ENCODE measurements at regions not wholly inside any gene's neighbourhood (a gene's known extent, or its start where the extent isn't known, plus 50 kb on each side); places are given as distances from the start of the nearest gene placed in this dataset.

DNA sequence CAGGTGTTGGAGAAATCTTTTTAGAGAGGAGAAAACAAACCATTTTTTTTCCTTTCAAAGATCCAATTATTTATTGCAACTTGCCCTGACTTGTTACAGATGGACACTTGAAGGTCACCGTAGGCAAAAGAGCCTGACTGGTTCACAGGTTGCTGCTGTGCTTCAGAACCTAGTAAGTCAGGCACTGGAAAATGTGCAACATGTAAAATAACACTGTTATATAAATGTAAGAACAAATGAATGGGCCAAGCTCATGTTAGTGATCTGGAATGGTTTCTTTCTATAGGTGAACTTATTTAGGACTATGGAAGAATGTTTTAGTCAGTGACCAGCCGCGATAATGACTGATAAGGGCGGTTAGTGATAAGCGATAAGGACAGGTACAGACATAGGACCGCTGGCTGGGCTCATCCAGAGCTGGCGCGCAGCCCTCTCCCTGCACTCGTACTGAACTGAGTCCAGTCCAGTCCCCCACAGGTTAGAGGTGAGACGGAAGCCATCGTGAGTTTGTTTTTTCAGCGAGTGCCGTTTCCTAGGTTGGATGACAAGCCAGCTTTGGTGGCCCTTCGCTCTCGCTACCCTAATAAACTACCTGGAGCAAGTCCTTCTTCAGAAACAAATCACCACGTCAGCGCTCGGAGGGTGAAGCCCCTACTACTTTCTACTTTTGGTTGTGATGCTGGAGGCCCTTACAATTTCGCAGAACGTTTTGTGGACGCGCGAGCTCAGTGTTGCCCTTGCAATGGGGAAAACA lies 94.4 kb upstream of the PRDM1 start:
- no peak for DNase-seq (ENCODE audit: low read depth in 2 of 3, low spot score in 1 of 3)

DNA sequence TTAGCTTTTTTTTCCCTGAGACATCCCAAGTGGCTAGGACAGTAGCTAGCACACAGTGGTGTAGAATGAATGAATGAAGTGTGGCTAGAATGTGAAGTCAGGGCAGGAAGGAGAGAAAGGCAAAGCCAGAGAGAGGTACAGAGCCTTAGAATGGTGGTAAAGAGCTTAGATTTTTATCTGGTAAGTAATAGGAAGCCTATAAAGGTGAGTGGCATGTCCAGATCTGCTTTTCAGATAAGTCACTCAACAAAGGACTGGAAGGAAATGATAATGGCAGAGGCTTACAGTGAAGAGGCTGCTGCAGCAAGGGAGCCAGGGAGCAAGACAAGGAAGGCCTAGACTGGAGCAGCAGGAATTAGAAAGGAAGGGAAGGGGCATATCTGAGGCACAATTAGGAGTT lies 96.0 kb upstream of the PRDM1 start:
- no peak for DNase-seq (ENCODE audit: low read depth in 2 of 3, low spot score in 1 of 3)

DNA sequence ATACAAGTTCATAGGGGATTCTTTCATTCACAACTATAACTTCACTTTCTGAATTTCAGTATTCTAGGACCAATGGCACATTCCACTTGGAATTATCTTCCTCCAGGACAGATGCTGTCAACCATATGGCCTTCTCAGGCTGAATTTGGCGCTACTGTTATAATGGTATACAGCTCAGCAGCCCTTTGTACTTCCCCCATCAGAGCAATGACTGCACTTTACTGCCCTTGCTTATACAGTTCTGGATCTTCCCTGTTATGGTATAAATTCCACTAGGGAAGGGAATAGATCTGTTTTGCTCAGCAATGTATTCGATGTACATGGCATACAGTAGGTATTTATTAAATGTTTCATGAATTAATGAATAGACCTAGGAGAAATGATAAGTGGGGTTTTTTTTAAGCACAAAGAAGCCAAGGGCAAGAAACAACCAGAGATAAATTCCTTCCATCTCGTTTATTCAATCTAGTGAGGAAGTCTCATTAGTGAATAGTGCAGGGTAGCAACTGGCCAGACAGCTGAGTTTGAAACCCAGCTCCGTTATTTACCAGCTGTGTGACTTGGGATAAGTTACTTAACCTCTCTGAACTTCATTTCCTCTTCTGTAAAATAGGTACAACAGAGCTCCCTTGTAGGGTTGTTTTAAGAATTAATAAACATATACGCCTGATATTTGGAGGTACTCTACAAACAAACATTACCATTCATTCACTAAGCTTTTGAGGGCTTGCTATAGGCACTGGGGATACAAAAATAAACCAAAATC lies 97.1 kb upstream of the PRDM1 start:
- DNase-seq (ENCODE audit: low read depth in 2 of 3, low spot score in 1 of 3): no peak

DNA sequence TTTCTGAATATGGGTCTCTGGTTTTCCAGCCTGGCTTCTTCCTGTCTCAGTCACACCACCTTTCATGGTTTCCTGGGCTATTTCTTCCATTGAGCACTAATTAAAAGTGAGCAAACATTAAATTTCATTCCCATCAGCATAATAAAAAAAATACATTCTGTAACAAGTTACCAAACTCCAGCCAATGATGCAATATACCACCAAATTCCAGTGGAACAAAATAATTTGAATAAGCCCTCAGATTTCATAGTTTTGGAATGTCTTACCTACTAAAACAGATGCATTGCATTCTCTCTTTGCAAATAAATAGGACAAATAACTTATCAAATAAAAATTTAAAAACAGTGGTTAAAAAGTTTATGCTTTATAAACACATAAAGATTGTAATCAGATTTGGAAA lies 97.8 kb upstream of the PRDM1 start:
- no peak for DNase-seq (ENCODE audit: low read depth in 2 of 3, low spot score in 1 of 3)

DNA sequence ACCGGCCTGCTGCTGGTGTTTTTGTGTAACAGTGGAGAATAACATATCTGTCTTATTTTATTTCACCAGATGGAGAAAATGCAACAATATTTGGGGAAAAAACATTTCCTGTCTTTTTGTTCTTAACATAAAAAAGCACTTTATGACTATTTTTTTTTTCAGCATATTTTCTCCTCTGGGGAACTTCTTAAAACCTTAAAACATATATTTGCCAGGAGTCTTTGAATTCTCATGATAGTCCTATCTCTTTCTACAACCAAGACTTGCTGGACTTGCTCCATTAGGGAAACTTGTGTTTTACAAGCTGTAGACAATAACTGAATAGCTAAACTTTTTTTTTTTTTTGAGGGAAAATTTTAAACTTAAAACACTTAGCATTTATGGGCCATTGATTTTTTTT lies 98.6 kb upstream of the PRDM1 start:
- no peak for DNase-seq (ENCODE audit: low read depth in 2 of 3, low spot score in 1 of 3)

DNA sequence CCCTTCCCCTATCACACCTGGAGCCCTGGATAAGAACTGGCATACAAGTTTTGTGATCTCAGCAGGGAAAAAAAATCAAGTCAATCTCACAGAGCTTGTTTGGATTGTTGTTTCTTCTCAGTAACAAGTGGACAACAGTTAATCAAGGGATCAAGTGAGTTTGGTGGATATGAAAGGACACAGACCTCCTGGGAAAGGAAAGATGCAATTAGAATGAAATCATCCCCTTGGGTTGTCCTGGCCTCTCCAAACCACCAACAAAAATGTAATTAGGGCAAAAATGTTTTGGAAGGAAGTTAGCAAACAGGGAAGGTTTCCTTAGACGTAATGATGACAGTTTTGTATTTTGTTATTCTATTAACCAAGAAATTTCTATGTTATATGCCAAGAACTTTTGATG lies 99.1 kb upstream of the PRDM1 start:
- DNase-seq (ENCODE audit: low read depth in 2 of 3, low spot score in 1 of 3): no peak

DNA sequence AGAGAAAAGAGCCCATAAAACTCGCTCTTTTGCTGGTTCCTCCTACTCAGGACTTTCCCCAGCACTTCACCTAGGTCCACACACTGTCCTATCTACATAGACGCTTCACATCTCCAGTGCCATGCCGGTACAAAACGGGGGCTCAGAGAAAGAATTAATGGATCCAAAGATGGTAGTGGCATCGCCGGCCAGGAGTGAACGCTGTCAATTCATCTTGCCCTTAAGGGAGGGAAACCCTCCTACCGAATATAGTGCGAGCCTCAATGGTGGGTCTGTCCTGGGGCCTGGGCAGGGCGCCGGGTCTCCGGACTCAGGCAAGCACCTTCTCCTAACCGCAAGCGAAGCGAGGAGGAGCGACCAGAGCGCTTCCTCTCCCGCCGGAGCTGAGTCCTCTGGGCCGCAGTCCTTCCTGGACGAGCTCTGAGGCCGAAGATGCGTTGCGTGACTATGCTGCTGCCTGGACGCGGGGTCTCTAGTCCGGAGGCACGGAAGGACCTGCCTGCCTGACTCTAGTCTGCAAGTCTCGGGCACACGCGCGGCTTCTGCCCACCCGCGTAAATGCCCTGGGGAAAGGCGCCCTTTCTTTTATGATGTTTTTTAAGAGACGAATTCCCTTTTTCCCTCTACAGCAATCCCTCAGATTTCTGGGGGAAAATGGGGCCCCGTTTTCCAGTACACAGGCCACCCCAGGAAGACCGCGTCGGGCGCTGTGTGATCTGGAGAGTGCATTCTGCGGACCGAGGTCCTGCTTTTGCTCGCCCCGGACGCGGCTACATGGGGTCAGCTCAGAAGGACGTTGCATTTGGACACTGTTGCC lies 100.1 kb upstream of the PRDM1 start:
- no peak for DNase-seq (ENCODE audit: low read depth in 2 of 3, low spot score in 1 of 3)

DNA sequence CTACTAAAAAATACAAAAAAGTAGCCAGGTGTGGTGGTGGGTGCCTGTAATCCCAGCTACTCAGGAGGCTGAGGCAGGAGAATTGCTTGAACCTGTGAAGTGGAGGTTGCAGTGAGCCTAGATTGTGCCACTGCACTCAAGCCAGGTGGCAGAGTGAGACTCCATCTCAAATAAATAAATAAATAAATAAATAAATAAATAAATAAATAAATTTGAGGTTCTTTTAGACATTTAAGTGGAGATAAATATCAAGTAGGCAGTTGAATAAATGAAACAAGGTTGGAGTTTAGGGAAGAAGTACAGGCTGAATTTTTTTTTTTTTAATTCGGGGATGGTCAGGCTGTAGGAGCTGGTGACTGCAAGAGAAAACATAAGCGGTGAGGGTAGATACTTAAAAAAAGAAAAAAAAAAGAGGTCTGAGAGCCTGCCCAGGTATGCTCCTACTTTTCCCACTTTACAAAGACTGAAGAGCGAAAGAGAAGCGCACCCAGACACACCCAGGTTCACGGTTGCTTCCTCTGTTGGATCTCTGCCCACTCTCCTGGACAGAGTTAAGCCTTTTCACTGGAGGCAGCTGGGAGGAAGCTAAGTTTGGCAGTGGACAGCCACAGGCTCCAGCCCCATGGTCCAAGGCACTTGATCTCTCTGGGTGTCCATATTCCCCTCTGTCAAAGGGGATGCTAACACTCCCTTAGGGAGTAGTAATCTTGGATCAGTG lies 100.9 kb upstream of the PRDM1 start:
- no peak for DNase-seq (ENCODE audit: low read depth in 2 of 3, low spot score in 1 of 3)

DNA sequence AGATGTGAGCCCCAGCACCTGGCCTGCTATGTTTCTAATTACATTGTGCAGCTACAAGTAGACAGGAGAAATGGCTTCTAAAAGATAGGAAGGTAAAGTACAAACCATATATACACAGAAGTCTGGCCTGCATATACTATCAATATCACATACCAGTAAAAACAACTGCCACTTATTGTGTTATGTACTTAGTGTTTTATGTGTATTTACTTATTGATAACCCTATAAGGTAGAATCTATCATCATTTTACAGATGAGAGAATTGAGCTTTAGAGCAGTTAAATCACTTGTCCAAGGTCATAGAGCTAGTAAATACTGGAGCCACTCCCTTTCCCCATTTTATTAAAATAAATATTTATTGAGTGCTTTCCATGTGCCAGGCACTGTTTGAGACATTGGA lies 102.4 kb upstream of the PRDM1 start:
- DNase-seq (ENCODE audit: low read depth in 2 of 3, low spot score in 1 of 3): no peak

DNA sequence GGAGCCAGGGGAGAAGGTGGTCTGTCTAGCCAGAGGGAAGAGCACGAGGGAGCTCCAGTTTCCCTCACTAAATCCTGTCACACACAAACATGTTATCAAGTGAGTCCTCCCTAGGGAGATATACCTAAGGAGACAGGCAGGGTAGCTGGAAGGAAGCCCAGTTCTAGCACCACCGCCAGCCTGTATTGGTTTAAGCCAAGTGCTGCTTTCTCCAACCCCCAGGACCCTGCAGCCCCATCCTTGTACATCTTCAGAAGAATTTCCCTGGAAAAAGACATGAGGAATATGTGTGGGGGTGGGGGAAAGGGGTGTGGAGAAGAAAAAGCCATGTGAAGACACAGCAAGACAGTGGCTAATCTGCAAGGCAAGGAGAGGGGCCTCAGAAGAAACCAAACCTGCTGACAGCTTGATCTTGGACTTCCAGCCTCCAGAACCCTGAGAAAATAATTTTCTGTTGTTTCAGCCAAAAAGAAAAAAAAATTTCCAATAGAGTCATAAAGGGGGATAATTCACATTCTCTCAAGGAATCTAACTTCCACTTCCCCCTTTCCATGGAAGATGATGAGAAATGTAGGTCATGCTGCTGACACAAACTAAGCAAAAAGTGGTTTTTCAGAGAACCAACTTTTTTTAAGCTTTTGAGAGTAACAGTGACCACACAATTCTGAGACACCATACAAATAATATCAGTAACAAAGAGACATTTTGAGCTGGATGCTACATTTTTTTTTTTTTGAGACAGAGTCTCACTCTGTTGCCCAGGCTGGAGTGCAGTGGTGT lies 103.2 kb upstream of the PRDM1 start:
- DNase-seq (ENCODE audit: low read depth in 2 of 3, low spot score in 1 of 3): no peak

DNA sequence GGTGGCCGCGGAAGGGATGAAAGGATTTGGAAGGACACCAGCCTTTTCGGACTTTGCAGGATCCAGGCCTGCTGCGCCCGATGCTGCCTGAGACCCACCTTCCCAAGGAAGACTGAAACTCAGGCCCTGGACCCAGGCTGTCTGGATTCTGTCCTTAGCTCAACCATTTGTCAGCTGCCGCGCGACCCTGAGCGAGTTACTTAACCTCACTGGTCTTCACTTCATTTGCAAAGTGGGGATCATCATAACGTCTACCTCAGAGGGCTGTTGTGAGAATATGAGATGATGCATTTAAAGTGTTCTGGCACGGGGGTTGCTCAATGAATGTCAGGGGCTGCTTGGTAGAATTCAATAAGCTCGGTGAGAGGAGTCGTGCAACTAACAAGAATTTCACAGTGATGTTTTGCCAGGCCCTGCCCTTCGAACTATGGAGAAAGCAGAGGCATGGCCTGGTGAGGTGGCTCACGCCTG lies 104.2 kb upstream of the PRDM1 start:
- no peak for DNase-seq (ENCODE audit: low read depth in 2 of 3, low spot score in 1 of 3)

DNA sequence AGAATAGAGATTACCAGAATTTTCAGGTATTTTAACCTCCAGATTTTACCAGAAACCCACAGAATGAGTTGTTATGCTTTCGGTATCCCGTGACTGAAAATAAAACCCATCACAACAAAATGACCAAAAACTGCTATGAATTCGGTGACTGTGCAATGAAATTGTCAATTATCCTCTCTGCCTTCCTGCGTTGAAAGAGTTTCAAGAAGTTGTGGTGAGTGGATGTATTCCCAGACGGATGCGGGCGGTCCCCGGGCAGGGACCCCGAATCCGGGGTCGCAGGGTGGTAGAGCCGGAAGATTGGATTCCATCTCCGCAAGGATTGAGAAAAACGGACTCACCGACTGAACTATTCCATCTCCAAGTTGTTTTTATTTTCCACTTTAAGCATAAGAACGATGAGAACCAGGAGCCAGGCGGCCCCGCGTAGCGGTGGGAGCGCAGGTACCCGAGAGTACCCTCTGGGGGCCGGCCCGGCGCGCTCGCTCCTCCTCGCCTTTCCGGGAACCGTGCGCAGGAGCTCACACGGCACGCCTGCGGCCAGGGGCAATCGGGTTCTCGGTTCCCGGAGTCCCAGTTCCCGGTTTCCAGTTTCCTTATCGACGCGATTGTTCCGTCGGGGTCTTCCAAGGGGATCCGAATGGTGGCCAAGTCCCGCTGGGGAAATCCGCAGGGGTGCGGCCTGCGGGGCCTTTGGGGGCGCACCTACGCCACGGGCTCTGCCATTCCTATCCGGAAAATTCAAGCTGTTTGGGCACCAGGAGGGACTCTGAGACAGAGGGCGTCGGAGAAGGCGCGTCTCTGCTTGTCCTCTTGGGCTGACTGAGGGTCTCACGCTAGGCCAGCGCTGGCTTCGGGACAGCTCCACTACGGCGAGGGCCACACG lies 104.9 kb upstream of the PRDM1 start:
- no peak for DNase-seq (ENCODE audit: low read depth in 2 of 3, low spot score in 1 of 3)

DNA sequence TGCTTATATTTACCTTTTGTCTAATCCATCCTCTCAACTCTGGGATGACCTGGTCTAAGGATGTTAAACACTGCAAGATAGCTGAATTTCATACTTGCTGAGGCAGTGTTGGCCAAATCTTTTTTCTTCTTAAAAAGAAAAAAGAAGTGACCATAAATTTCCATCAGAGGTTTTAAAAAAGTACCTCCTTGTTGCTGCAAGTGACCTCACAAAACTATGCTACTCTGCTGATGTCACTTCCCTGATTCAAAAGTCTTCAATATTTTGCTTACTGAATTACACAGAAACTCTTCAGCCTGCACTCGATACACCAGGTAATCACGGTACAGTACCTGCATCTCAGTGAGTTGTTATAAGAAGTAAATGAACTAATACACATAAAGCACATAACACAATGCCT lies 107.2 kb upstream of the PRDM1 start:
- no peak for DNase-seq (ENCODE audit: low read depth in 2 of 3, low spot score in 1 of 3)

DNA sequence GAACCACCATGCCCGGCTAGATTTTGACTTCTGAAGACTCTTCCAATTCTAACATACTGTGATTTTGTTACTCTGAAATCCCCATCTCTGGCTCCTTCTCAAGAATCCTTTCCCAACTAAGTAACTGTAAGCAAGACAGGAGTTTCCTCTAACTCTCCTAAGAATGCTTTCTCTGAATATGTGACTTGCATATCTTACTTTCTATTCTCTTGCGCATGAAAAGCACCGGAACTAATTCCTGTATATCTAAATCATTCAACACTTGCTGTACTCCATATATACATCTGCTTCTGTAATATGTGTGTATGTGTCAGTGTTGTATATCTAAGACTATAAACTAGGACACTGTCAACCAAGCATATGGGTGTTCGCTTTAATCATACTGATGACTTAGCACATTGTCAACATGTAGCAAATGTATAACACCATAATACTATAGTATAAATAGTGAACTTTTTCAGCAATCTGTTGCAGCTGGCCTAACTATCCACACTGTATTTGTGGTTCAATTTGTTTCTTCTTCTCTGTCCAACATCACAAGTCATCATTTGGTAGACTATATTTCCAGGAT lies 108.1 kb upstream of the PRDM1 start:
- DNase-seq (ENCODE audit: low read depth in 2 of 3, low spot score in 1 of 3): no peak

DNA sequence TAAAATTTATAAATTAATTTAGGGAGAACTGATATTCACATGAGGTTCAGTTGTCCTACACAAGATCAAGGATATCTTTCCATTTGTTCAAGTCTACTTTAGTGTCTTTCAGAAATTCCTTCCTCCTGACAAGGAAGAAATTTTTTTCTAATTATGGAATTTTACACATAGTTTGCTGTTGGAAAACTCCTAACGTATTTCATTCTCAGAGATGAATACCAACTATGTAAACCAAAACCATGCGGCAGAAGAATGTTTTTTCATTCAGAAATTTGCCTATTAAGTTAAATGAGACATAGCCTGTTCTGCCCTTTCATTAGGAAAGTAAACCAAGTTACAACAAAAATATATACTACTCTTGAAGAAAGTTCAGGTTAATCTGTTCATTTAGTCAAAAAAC lies 111.2 kb upstream of the PRDM1 start:
- no peak for DNase-seq (ENCODE audit: low read depth in 2 of 3, low spot score in 1 of 3)

DNA sequence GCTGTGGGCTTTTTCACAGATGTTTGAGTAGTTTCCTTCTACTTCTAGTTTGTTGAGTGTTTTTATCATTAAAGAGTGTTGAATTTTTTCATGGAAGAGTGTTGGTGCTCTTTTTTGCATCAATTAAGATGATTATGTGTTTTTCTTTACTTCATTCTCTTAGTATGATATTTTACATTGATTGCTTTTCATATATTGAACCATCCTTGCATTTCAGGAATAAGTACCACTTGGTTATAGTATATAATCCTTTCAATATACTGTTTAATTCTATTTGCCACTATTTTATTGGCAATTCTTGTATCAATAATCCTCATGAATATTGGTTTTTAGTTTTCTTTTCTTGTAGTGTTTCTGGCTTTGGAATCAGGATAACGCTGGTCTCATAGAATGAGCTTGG lies 113.7 kb upstream of the PRDM1 start:
- DNase-seq (ENCODE audit: low read depth in 2 of 3, low spot score in 1 of 3): no peak

DNA sequence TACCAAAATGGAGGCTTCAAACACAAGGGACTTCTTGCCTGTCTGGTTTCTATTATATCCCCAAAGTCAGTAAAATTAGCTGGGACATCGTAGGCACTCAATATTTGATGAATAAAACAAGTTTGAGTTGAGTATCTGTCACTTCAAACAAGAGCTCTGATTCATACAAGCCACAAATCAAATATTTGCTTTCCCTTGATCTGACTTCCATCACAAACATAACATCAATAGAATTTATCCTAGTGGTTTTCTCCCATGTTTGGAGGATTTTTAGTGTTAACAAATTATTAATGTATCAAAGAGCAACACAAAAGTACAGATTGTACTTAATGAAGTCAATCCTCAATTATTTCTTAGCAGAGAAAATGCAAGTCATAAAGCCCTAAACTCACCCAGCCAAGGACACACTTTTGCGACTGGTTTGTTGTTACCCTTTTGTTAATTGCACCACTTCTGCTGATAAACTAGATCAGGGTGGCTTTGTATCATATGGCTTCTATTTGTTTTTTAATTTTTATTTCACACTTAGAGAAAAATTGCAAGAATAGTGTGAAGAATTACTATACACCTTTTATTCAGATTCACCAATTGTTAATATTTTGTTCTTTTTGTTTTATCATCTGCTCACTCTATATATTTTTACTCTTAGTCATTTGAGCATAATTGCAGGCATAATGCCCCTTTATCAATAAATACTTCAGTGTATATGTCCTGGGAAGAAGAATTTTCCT lies 117.4 kb upstream of the PRDM1 start:
- no peak for DNase-seq (ENCODE audit: low read depth in 2 of 3, low spot score in 1 of 3)

DNA sequence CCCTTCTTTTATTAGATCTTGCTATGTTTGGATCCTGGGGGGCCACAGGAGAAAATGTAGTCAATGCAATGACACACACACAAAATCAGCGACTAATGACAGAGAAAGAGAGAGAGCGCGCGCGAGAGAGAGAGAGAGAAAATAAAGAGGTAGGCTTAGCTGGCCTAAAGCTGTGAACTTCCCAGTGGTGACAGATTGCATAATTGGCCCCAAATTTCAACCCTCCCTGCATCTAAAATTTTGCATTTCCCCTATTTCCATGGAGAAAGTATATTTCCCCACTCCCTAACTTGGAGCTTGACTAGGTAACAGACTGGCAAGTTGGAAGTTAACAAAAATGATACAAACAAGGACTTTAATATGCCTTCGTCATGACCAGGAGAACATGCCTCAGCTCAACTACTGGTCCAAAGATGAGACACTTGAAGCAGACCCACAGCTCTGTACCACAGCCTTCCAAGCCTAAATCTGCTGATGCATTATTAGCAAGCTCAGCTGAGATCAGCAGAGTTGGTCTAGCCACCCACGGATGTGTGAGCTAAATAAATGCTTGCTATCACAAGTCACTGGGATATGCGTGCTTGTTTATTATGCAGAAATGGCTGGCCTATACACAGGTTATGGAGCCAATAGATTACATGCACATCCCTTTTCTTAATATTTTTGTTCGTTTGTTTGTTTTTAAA lies 118.1 kb upstream of the PRDM1 start:
- DNase-seq (ENCODE audit: low read depth in 2 of 3, low spot score in 1 of 3): no peak

Measured in stimulated activated CD4-positive, alpha-beta T cell treated with anti-CD3 and anti-CD28 coated beads, Interleukin-12 subunit alpha, Interleukin-12 subunit beta, amount 100 ng/mL, for 48 hours (primary cell).